GM12878 (cell line): ENCODE measurements at regions not wholly inside any gene's neighbourhood (a gene's known extent, or its start where the extent isn't known, plus 50 kb on each side); places are given as distances from the start of the nearest gene placed in this dataset.

Source experiments
- NFXL1 ChIP-seq: fragments of 450-650 bp; IDR thresholded peaks from 2 replicates; pipeline ENCODE4 v1.6.1; 2017; ENCODE audit warnings: antibody characterized with exemption, mild to moderate bottlenecking, borderline replicate concordance
- ZNF274 ChIP-seq: IDR thresholded peaks from one replicate; pipeline ENCODE4 v1.8.0; 2011; ENCODE audit not compliant: insufficient read length, insufficient read depth
- TF ChIP-seq, protein P1 (sequence below), 3 experiments: IDR thresholded peaks in 2 of 3; conservative IDR thresholded peaks in 1 of 3; 2 replicates each; pipeline ENCODE4 v1.5.1; 2011; ENCODE audit warnings: low read depth in 3 of 3, low read length in 3 of 3, mild to moderate bottlenecking in 3 of 3, control low read depth in 2 of 3, moderate library complexity in 2 of 3, inconsistent platforms in 1 of 3, mixed read lengths in 1 of 3; ENCODE audit not compliant: control insufficient read depth in 2 of 3, insufficient read depth in 1 of 3; ENCODE audit errors: extremely low read depth in 1 of 3

DNA sequence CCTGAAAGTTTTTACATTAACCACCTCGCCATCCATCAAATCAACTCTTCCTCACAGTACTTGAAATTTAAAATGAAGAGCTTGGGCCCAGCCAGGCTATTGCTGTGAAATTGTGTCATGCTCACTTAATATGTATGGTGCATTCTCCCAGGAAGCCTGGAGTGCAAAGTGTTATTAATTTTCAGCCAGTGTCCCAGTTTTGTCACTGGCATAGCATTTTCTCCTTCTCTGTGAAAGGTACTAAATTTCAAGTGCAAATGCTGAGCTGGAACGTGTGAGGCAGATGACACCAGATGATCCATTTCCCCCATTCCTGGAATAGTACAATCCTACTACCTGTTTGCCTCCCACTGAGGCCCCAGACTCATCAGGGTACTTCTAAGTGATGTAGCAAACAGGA is 397.6 kb upstream of the ACTBL2 start:
- TF ChIP-seq NFXL1: no peak
- no peak for TF ChIP-seq ZNF274
- TF ChIP-seq, protein P1, sequence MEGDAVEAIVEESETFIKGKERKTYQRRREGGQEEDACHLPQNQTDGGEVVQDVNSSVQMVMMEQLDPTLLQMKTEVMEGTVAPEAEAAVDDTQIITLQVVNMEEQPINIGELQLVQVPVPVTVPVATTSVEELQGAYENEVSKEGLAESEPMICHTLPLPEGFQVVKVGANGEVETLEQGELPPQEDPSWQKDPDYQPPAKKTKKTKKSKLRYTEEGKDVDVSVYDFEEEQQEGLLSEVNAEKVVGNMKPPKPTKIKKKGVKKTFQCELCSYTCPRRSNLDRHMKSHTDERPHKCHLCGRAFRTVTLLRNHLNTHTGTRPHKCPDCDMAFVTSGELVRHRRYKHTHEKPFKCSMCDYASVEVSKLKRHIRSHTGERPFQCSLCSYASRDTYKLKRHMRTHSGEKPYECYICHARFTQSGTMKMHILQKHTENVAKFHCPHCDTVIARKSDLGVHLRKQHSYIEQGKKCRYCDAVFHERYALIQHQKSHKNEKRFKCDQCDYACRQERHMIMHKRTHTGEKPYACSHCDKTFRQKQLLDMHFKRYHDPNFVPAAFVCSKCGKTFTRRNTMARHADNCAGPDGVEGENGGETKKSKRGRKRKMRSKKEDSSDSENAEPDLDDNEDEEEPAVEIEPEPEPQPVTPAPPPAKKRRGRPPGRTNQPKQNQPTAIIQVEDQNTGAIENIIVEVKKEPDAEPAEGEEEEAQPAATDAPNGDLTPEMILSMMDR (IDR thresholded peaks at IDR 0.05 in 2 of 3, conservative IDR thresholded peaks at IDR 0.05 in 1 of 3; ENCODE audit: control insufficient read depth in 2 of 3, extremely low read depth in 1 of 3, insufficient read depth in 1 of 3, low read depth in 3 of 3, low read length in 3 of 3): no peak
